OCI-LY7 (cell line): ENCODE measurements at regions not wholly inside any gene's neighbourhood (a gene's known extent, or its start where the extent isn't known, plus 50 kb on each side); places are given as distances from the start of the nearest gene placed in this dataset.

Source experiments
- BruUV-seq: library from RNA; stranded (reverse); fragments of 400-500 nt; replicated peaks from 2 replicates; lab custom pipeline; 2021; lab: Mats Ljungman, UMichigan
- CTCF ChIA-PET: fragments of 300-600 bp; sonication (Branson Sonifier 250); formaldehyde crosslinking; loops from one replicate; lab custom pipeline; 2022; ENCODE audit warnings: antibody characterized with exemption; ENCODE audit not compliant: unreplicated experiment; lab: Charles Lee
- POLR2A ChIA-PET: fragments of 300-600 bp; sonication (Branson Sonifier 250); formaldehyde crosslinking; loops from one replicate; lab custom pipeline; 2022; ENCODE audit warnings: antibody characterized with exemption; lab: Charles Lee
- DNase-seq: peaks from one replicate; pipeline ENCODE4 v3.0.0-alpha.2; 2015; ENCODE audit warnings: low spot score
- H2AFZ ChIP-seq: fragments of 200-600 bp; sonication (generic), shearing (Covaris generic); 2 replicates; pipeline ENCODE4 v1.6.1; 2014; ENCODE audit warnings: mild to moderate bottlenecking, antibody characterized with exemption, low read length, moderate library complexity
- H3K27ac ChIP-seq: fragments of 200-600 bp; sonication (generic); 2 replicates; pipeline ENCODE4 v1.5.1; 2014; ENCODE audit warnings: mixed run types, low read depth, mild to moderate bottlenecking, moderate library complexity, low read length, inconsistent platforms; ENCODE audit not compliant: poor library complexity, severe bottlenecking
- H3K36me3 ChIP-seq: fragments of 200-600 bp; sonication (generic); 2 replicates; pipeline ENCODE4 v1.6.1; 2014; ENCODE audit warnings: mild to moderate bottlenecking, antibody characterized with exemption, low read length, moderate library complexity, mixed read lengths; ENCODE audit not compliant: insufficient read depth
- H3K4me1 ChIP-seq: fragments of 200-600 bp; sonication (generic); 2 replicates; pipeline ENCODE4 v1.5.1; 2014; ENCODE audit warnings: mild to moderate bottlenecking, low read length; ENCODE audit not compliant: insufficient read depth, poor library complexity, severe bottlenecking
- H3K4me2 ChIP-seq: fragments of 200-600 bp; sonication (generic); 2 replicates; pipeline ENCODE4 v1.6.1; 2014; ENCODE audit warnings: mild to moderate bottlenecking, low read length
- H3K4me3 ChIP-seq: fragments of 200-600 bp; sonication (generic); 2 replicates; pipeline ENCODE4 v1.5.1; 2014; ENCODE audit warnings: mild to moderate bottlenecking, low read depth, low read length; ENCODE audit not compliant: poor library complexity, severe bottlenecking
- H3K79me2 ChIP-seq: fragments of 200-600 bp; sonication (generic); 2 replicates; pipeline ENCODE4 v1.6.1; 2016; ENCODE audit warnings: low read depth, mild to moderate bottlenecking, low read length, moderate library complexity, mixed read lengths; ENCODE audit not compliant: insufficient read depth
- H3K9me2 ChIP-seq: fragments of 200-600 bp; sonication (generic); 2 replicates; pipeline ENCODE4 v1.6.1; 2016; ENCODE audit warnings: mild to moderate bottlenecking, low read length, mixed read lengths; ENCODE audit not compliant: insufficient read depth
- H3K9me3 ChIP-seq: fragments of 200-600 bp; sonication (generic); 2 replicates; pipeline ENCODE4 v1.6.1; 2014; ENCODE audit warnings: mild to moderate bottlenecking, mixed run types, low read length, mixed read lengths
- H4K20me1 ChIP-seq: fragments of 200-600 bp; sonication (generic); 2 replicates; pipeline ENCODE4 v1.6.1; 2014; ENCODE audit warnings: mild to moderate bottlenecking, antibody characterized with exemption, low read length, moderate library complexity, mixed read lengths; ENCODE audit not compliant: insufficient read depth
- EZH2phosphoT487 ChIP-seq: fragments of 200-600 bp; sonication (generic); IDR thresholded peaks from 2 replicates; pipeline ENCODE4 v1.6.1; 2018; ENCODE audit warnings: low read depth, borderline replicate concordance, mild to moderate bottlenecking, mixed run types, antibody characterized with exemption, low read length, moderate library complexity, mixed read lengths
- intact Hi-C: fragments of 100-400 bp; cut with micrococcal nuclease; formaldehyde crosslinking; loops from one replicate; pipeline ENCODE4 v1.10.0; 2022; ENCODE audit not compliant: unreplicated experiment
- TF ChIP-seq, protein P1 (sequence below): fragments of 200-600 bp; sonication (generic); conservative IDR thresholded peaks from 2 replicates; pipeline ENCODE4 v1.5.1; 2014; ENCODE audit warnings: mild to moderate bottlenecking, antibody characterized with exemption, low read length, moderate library complexity, mixed read lengths

DNA sequence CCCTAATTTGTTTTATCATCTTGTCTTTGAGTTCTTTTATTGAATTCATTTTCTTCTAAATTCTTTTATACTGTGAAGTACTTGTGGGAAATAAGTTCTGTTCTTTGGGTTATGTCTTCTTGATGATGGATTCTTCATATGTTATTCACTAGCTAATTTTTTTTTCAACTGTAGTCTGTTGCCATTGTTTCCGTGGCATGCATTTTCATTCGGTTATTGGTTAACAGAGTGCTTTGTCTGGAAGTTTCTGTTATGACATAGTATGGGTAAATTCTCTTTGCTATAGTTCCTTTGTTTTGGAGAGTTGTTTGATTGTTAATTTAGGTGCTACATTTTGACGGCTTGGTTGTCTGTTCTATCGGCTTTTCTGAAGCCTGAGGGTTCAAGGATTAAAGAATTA lies 184.9 kb upstream of the AADAT start:
- H3K4me3 ChIP-seq = no peak overlapping the region
- ChIA-PET CTCF (no interaction called here), POLR2A (interaction anchor here (1.2 to 1.6 kb wide), 2 partner anchors 8 to 18 kb away, joined by 5 to 8 read pairs; no protein-coding TSS in a partner anchor)
- no peak for DNase-seq
- no peak for TF ChIP-seq EZH2phosphoT487
- TF ChIP-seq, protein P1, sequence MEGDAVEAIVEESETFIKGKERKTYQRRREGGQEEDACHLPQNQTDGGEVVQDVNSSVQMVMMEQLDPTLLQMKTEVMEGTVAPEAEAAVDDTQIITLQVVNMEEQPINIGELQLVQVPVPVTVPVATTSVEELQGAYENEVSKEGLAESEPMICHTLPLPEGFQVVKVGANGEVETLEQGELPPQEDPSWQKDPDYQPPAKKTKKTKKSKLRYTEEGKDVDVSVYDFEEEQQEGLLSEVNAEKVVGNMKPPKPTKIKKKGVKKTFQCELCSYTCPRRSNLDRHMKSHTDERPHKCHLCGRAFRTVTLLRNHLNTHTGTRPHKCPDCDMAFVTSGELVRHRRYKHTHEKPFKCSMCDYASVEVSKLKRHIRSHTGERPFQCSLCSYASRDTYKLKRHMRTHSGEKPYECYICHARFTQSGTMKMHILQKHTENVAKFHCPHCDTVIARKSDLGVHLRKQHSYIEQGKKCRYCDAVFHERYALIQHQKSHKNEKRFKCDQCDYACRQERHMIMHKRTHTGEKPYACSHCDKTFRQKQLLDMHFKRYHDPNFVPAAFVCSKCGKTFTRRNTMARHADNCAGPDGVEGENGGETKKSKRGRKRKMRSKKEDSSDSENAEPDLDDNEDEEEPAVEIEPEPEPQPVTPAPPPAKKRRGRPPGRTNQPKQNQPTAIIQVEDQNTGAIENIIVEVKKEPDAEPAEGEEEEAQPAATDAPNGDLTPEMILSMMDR = no peak
- no peak overlapping the region for H3K27ac ChIP-seq
- no peaks in the 10 kb centered on the region for H3K36me3 ChIP-seq
- H3K9me2 ChIP-seq = no peaks in the 10 kb centered on the region
- H3K9me3 ChIP-seq = no peaks in the 10 kb centered on the region
- no peak overlapping the region for H3K4me2 ChIP-seq
- intact Hi-C loops = no loop called here
- H2AFZ ChIP-seq = no peak overlapping the region
- H3K79me2 ChIP-seq = no peaks in the 10 kb centered on the region
- no peaks in the 10 kb centered on the region for H3K4me1 ChIP-seq
- H4K20me1 ChIP-seq = no peaks in the 10 kb centered on the region
- no TSS peak for BruUV-seq

DNA sequence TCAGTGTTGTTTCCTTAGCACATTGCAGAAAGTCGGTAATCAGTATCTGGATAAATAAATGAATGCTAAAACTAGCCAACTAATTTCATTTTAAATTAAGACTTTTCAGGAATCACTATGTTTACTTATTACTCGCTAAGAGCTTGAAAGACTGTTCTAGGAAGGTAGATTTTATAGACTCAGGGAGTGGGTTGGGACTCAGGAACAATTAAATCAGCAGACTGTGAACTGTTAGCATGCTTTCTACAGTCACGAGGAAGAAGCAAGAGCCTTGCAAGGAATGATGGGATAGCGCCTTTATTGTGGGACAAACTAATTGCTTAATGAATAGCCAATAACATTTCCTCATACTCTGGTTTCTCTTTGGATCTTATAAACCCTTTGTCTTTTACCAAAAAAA lies 183.2 kb upstream of the AADAT start:
- TF ChIP-seq, protein P1 = no peak
- TF ChIP-seq EZH2phosphoT487 = no peak
- H3K27ac ChIP-seq = no peak overlapping the region
- BruUV-seq = no TSS peak
- intact Hi-C loops = no loop called here
- H3K4me3 ChIP-seq = no peak overlapping the region
- H3K9me3 ChIP-seq = no peaks in the 10 kb centered on the region
- CTCF ChIA-PET = no interaction called here
- H3K9me2 ChIP-seq = no peaks in the 10 kb centered on the region
- POLR2A ChIA-PET = interaction anchor here (0.6 kb wide), 1 partner anchor 26 kb away, joined by 3 read pairs; no protein-coding TSS in a partner anchor
- no peak overlapping the region for H3K4me2 ChIP-seq
- no peaks in the 10 kb centered on the region for H3K79me2 ChIP-seq
- no peak overlapping the region for H2AFZ ChIP-seq
- no peaks in the 10 kb centered on the region for H4K20me1 ChIP-seq
- DNase-seq = no peak
- no peaks in the 10 kb centered on the region for H3K4me1 ChIP-seq
- H3K36me3 ChIP-seq = no peaks in the 10 kb centered on the region

DNA sequence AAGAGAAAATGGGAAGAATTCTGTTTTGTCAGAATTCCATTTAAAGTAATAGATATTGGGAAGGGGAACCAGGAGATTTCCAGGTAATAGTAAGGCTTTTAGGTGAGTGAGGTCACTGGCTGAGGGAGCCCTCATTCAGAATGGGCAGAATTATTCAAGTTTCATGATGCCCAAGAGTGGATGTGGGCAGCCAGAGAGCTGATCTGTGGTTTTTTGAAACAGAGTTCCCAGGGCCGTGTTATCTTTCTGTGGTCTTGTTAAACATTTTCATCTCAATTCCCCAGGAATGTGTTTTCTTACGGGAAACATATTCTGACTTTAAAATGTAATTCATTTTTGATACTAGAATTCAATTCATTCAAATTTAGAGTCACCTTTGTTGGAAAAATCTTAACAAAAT lies 182.0 kb upstream of the AADAT start:
- no peaks in the 10 kb centered on the region for H3K4me1 ChIP-seq
- ChIA-PET CTCF (interaction anchor here (0.5 to 0.6 kb wide), 2 partner anchors 13 to 38 kb away, joined by 3 read pairs; no protein-coding TSS in a partner anchor), POLR2A (interaction anchor here (0.5 kb wide), 1 partner anchor 480 kb away, joined by 3 read pairs; no protein-coding TSS in a partner anchor)
- no peak overlapping the region for H3K4me2 ChIP-seq
- no peaks in the 10 kb centered on the region for H3K9me2 ChIP-seq
- TF ChIP-seq EZH2phosphoT487 = no peak
- TF ChIP-seq, protein P1 = no peak
- no peaks in the 10 kb centered on the region for H3K9me3 ChIP-seq
- no peak for DNase-seq
- intact Hi-C loops = no loop called here
- H3K79me2 ChIP-seq = no peaks in the 10 kb centered on the region
- H4K20me1 ChIP-seq = no peaks in the 10 kb centered on the region
- no TSS peak for BruUV-seq
- H3K4me3 ChIP-seq = no peak overlapping the region
- no peaks in the 10 kb centered on the region for H3K36me3 ChIP-seq
- H2AFZ ChIP-seq = no peak overlapping the region
- no peak overlapping the region for H3K27ac ChIP-seq
